ENCODE measurements at regions not wholly inside any gene's neighbourhood (a gene's known extent, or its start where the extent isn't known, plus 50 kb on each side); places are given as distances from the start of the nearest gene placed in this dataset.

DNA sequence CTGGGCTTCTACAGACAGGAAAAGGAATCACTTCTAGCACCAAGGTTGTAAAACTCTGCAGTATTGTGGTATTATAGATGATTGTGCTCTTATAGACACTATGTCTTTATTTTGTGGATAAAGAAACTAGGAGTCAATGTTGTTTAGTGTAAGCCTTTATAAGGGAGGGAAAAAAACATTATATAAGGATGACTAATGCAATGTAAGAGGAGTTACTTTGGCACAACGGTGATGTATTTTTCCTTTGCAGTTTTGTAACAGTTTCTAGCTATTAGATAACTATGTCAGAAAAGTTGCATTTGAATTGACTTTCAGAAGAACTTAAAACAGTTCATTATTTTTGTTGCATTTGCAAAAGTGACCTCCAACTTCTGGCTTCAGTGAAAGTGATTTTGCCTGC lies 545.4 kb downstream of the CCDC85A start:
- TF ChIP-seq EZH2phosphoT487 (IDR thresholded peaks at IDR 0.05; ENCODE audit: insufficient read depth, low read depth) (no peak), EZH2 (IDR thresholded peaks at IDR 0.05; ENCODE audit: insufficient read depth, poor library complexity, severe bottlenecking) (no peak)

All from GM23248 (cell line).